Endothelial cell of umbilical vein (primary cell): ENCODE measurements at regions not wholly inside any gene's neighbourhood (a gene's known extent, or its start where the extent isn't known, plus 50 kb on each side); places are given as distances from the start of the nearest gene placed in this dataset.

Source experiments
- BruUV-seq: library from RNA; stranded (reverse); fragments of 400-500 nt; replicated peaks from 2 replicates; lab custom pipeline; 2021; lab: Mats Ljungman, UMichigan
- CTCF ChIA-PET: fragments of 300-600, 350-600 bp; sonication (Branson Sonifier 250); formaldehyde crosslinking; loops from one replicate; lab custom pipeline; 2021; ENCODE audit warnings: antibody characterized with exemption, inconsistent platforms; lab: Charles Lee
- POLR2A ChIA-PET: fragments of 300-600, 350-600 bp; sonication (Branson Sonifier 250); formaldehyde crosslinking; loops from one replicate; lab custom pipeline; 2021; ENCODE audit warnings: antibody characterized with exemption, inconsistent platforms; lab: Charles Lee
- DNase-seq: peaks from one replicate; pipeline ENCODE4 v3.0.0-alpha.2; 2011; ENCODE audit warnings: low read depth, low spot score
- FAIRE-seq: peaks from 2 replicates; lab custom pipeline; 2011; peaks lifted over from hg19 to GRCh38; lab: Jason Lieb, UNC
- H2AFZ ChIP-seq: 2 replicates; pipeline ENCODE4 v1.6.0; 2012; ENCODE audit warnings: low read depth, low read length, control low read depth, inconsistent platforms
- H3K27ac ChIP-seq: 2 replicates; pipeline ENCODE4 v1.5.1; 2011; ENCODE audit warnings: low read depth, mild to moderate bottlenecking, control low read depth, low read length, moderate library complexity; ENCODE audit not compliant: insufficient read depth
- H3K27me3 ChIP-seq, 2 experiments: 2 replicates each; pipeline versions ENCODE4 v1.6.0 to v1.6.1; 2011; ENCODE audit warnings: low read length in 2 of 2, mixed read lengths in 1 of 2; ENCODE audit not compliant: control insufficient read depth in 2 of 2, insufficient read depth in 2 of 2
- H3K36me3 ChIP-seq, 2 experiments: 2 replicates in 1 of 2; 3 replicates in 1 of 2; pipeline ENCODE4 v1.5.1; 2011; ENCODE audit warnings: low read length in 2 of 2, mild to moderate bottlenecking in 1 of 2, moderate library complexity in 1 of 2; ENCODE audit not compliant: control insufficient read depth in 2 of 2, insufficient read depth in 2 of 2; ENCODE audit errors: extremely low read depth in 1 of 2
- H3K4me1 ChIP-seq: 3 replicates; pipeline ENCODE4 v1.5.1; 2011; ENCODE audit warnings: mild to moderate bottlenecking, low read length; ENCODE audit not compliant: control insufficient read depth, insufficient read depth; ENCODE audit errors: extremely low read depth
- H3K4me2 ChIP-seq: 2 replicates; pipeline ENCODE4 v1.6.1; 2011; ENCODE audit warnings: low read length, control low read depth, mixed read lengths; ENCODE audit not compliant: insufficient read depth
- H3K4me3 ChIP-seq, 3 experiments: fragments of 200-600 bp in 1 of 3; sonication (generic), shearing (Covaris generic) in 1 of 3; replicated peaks in 1 of 3; 2 replicates each; pipeline ENCODE4 v1.5.1; 2011 to 2016; ENCODE audit warnings: control low read depth in 3 of 3, low read length in 3 of 3, mild to moderate bottlenecking in 2 of 3, inconsistent platforms in 1 of 3, low read depth in 1 of 3, moderate library complexity in 1 of 3; ENCODE audit not compliant: insufficient read depth in 1 of 3
- H3K79me2 ChIP-seq: 2 replicates; pipeline ENCODE4 v1.6.0; 2012; ENCODE audit warnings: low read length, inconsistent platforms; ENCODE audit not compliant: control insufficient read depth, insufficient read depth
- H3K9ac ChIP-seq: replicated peaks from 2 replicates; pipeline ENCODE3; 2011; ENCODE audit warnings: low read length, control low read depth; ENCODE audit not compliant: insufficient read depth; ENCODE audit errors: extremely low read depth
- H3K9me1 ChIP-seq: replicated peaks from 3 replicates; pipeline ENCODE4 v1.6.0; 2011; ENCODE audit warnings: mild to moderate bottlenecking, low read length; ENCODE audit not compliant: control insufficient read depth, insufficient read depth; ENCODE audit errors: extremely low read depth
- H3K9me3 ChIP-seq: replicated peaks from 2 replicates; pipeline ENCODE4 v1.5.1; 2012; ENCODE audit warnings: low read length, inconsistent platforms; ENCODE audit not compliant: control insufficient read depth, insufficient read depth
- H4K20me1 ChIP-seq: replicated peaks from 2 replicates; pipeline ENCODE3; 2011; ENCODE audit warnings: mild to moderate bottlenecking, low read length; ENCODE audit not compliant: control insufficient read depth, insufficient read depth; ENCODE audit errors: extremely low read depth
- FOS ChIP-seq: IDR thresholded peaks from 2 replicates; pipeline ENCODE4 v1.6.1; 2011; ENCODE audit warnings: mild to moderate bottlenecking, low read length, moderate library complexity, borderline replicate concordance; ENCODE audit not compliant: insufficient read depth
- GATA2 ChIP-seq: IDR thresholded peaks from 2 replicates; pipeline ENCODE4 v1.7.0; 2011; ENCODE audit warnings: low read depth, mild to moderate bottlenecking, moderate library complexity, mixed read lengths, low read length; ENCODE audit not compliant: insufficient read length, insufficient read depth
- JUN ChIP-seq: IDR thresholded peaks from 2 replicates; pipeline ENCODE4 v1.6.1; 2011; ENCODE audit warnings: borderline replicate concordance, low read depth; ENCODE audit not compliant: insufficient read length, insufficient read depth
- MYC ChIP-seq: IDR thresholded peaks from one replicate; pipeline ENCODE4 v1.6.1; 2011; ENCODE audit warnings: mild to moderate bottlenecking, low read depth, low read length
- POLR2AphosphoS5 ChIP-seq: IDR thresholded peaks from 2 replicates; pipeline ENCODE4 v1.6.1; 2012; ENCODE audit warnings: low read depth, mild to moderate bottlenecking, control low read depth, low read length, moderate library complexity; ENCODE audit not compliant: insufficient read depth
- dilution Hi-C: fragments of 300-500 bp; cut with MboI; formaldehyde crosslinking; loops from one replicate; pipeline ENCODE4 v1.15.0; 2019; ENCODE audit warnings: low sequenced_read_pairs; ENCODE audit not compliant: extremely low pct_ligation_motif_present
- intact Hi-C: fragments of 100-400 bp; cut with micrococcal nuclease; formaldehyde crosslinking; loops from one replicate; pipeline ENCODE4 v1.10.0; 2022
- TF ChIP-seq, protein P1 (sequence below): IDR thresholded peaks from 2 replicates; pipeline ENCODE4 v1.6.1; 2011; ENCODE audit not compliant: insufficient read depth, insufficient read length

DNA sequence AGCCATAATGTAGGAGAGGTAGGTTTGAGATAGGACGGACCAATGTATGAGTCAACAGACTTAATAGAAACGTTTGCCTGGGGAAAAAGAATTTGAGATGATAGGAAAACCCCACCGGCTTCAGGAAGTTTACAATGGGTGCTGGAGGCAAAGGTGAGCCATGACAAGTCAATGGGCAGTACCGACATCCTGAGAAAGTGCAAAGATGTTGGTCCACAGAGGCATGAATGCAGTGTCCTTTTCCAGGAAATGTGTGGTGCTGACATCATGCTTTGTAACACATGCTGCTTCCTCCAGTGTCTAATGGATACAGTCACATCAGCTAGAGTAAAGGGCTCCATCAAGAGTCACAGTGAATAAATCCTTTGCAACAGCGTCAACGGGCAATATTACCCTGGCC is 533.6 kb downstream of the INHBA start:
- intact Hi-C loops (no loop called here), dilution Hi-C loops (no loop called here)
- no TSS peak for BruUV-seq
- Histone ChIP-seq H3K4me2 (peak overlapping the region; percentile 31), H3K9me1 (no peaks in the 10 kb centered on the region), H2AFZ (peak overlapping the region; percentile 89), H3K79me2 (no peaks in the 10 kb centered on the region), H3K27ac (peak overlapping the region; percentile 41), H3K36me3 (no peaks in the 10 kb centered on the region), H3K27me3 (no peaks in the 10 kb centered on the region), H4K20me1 (no peaks in the 10 kb centered on the region), H3K9ac (no peak overlapping the region), H3K4me3 (no peak overlapping the region), H3K4me1 (peaks cover 10% of the 10 kb centered on the region), H3K9me3 (no peaks in the 10 kb centered on the region)
- TF ChIP-seq JUN (peak; percentile 27), GATA2 (peak; percentile 54), POLR2AphosphoS5 (peak; percentile 58), FOS (peak; percentile 87), MYC (no peak)
- CTCF ChIA-PET = no interaction called here
- DNase-seq (peak; percentile 65), FAIRE-seq (peak; percentile 91)
- POLR2A ChIA-PET = no interaction called here

DNA sequence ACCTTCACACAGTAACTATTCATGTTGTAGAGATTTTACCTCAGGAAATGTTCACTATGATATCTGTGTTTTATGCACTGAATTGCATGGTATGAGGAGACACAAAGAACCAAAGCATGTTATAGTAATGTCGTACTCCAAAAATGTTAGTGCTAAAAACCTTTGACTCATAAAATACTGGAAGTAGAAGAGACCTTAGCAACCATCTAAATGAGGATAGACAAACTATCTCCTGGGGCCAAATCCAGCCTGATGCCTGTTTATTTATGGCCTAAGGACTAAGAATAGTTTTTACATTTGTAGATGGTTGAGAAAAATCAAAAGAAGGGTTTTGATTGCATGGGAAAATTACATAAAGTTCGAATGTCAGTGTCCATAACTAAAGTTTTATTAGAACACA is 535.1 kb downstream of the INHBA start:
- no peaks in the 10 kb centered on the region for H3K27me3 ChIP-seq
- peaks cover 10% of the 10 kb centered on the region for H3K4me1 ChIP-seq
- no peaks in the 10 kb centered on the region for H3K9me3 ChIP-seq
- H3K4me3 ChIP-seq = no peak overlapping the region
- dilution Hi-C loops (no loop called here), intact Hi-C loops (no loop called here)
- H3K4me2 ChIP-seq = no peak overlapping the region
- no peaks in the 10 kb centered on the region for H3K79me2 ChIP-seq
- H3K9ac ChIP-seq = no peak overlapping the region
- H3K9me1 ChIP-seq = no peaks in the 10 kb centered on the region
- TF ChIP-seq FOS (no peak), JUN (no peak), MYC (no peak), GATA2 (no peak), POLR2AphosphoS5 (no peak)
- TF ChIP-seq, protein P1, sequence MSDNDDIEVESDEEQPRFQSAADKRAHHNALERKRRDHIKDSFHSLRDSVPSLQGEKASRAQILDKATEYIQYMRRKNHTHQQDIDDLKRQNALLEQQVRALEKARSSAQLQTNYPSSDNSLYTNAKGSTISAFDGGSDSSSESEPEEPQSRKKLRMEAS = no peak
- no peak overlapping the region for H3K27ac ChIP-seq
- no peak for DNase-seq
- H4K20me1 ChIP-seq = no peaks in the 10 kb centered on the region
- no peak for FAIRE-seq
- ChIA-PET CTCF (interaction anchor here (1.3 kb wide), 1 partner anchor 16 kb away, joined by 3 read pairs; no protein-coding TSS in a partner anchor), POLR2A (no interaction called here)
- no peak overlapping the region for H2AFZ ChIP-seq
- no peaks in the 10 kb centered on the region for H3K36me3 ChIP-seq
- BruUV-seq = no TSS peak
